Naive B cell (primary cell): ENCODE measurements at regions not wholly inside any gene's neighbourhood (a gene's known extent, or its start where the extent isn't known, plus 50 kb on each side); places are given as distances from the start of the nearest gene placed in this dataset.
"Not testable (repeated sequence)": the region's sequence is repeated elsewhere in the genome, so short reads cannot be mapped to it uniquely, and the experiment has no call there.

Source experiments
- ATAC-seq, 2 donors: fragments of 150-1000 bp; cut with Tn5 transposase; 2 replicates each; pipeline ENCODE4 v1.10.0; 2021; ENCODE audit warnings: low read depth in 2 of 2, mild to moderate bottlenecking in 2 of 2, moderate library complexity in 2 of 2
- DNase-seq: peaks from one replicate; pipeline ENCODE4 v3.0.0; 2022
- H3K27ac Mint-ChIP-seq, 6 donors: one replicate each; pipeline ENCODE4 v1.8.0; 2020 to 2022; ENCODE audit warnings: mild to moderate bottlenecking in 6 of 6, mixed read lengths in 6 of 6, moderate library complexity in 5 of 6, inconsistent platforms in 2 of 6
- H3K27me3 Mint-ChIP-seq, 3 donors: one replicate each; pipeline ENCODE4 v1.8.0; 2021 to 2022; ENCODE audit warnings: mixed read lengths in 3 of 3, mild to moderate bottlenecking in 1 of 3
- H3K36me3 Mint-ChIP-seq, 2 donors: one replicate each; pipeline ENCODE4 v1.8.0; 2020 to 2022; ENCODE audit warnings: mixed read lengths in 2 of 2, inconsistent platforms in 1 of 2, mild to moderate bottlenecking in 1 of 2
- H3K4me1 Mint-ChIP-seq, 3 donors: one replicate each; pipeline ENCODE4 v1.8.0; 2020 to 2022; ENCODE audit warnings: mixed read lengths in 3 of 3, inconsistent platforms in 1 of 3, mild to moderate bottlenecking in 1 of 3, moderate library complexity in 1 of 3
- H3K4me3 Mint-ChIP-seq, 8 donors: one replicate each; pipeline ENCODE4 v1.8.0; 2020 to 2022; ENCODE audit warnings: mild to moderate bottlenecking in 8 of 8, mixed read lengths in 8 of 8, moderate library complexity in 8 of 8, inconsistent platforms in 2 of 8
- H3K9me3 Mint-ChIP-seq, 7 donors: one replicate each; pipeline ENCODE4 v1.8.0; 2020 to 2022; ENCODE audit warnings: mixed read lengths in 7 of 7, mild to moderate bottlenecking in 5 of 7, inconsistent platforms in 2 of 7, moderate library complexity in 1 of 7

- Mint-ChIP-seq H3K4me3 (no peak overlapping the region), H3K27ac (no peak overlapping the region), H3K36me3 (no peaks in the 10 kb centered on the region), H3K4me1 (no peaks in the 10 kb centered on the region), H3K9me3 (peaks cover 0 to 19% (median 11%) of the 10 kb centered on the region in 7 donors), H3K27me3 (no peaks in the 10 kb centered on the region)
- DNase-seq = no peak
- ATAC-seq = no peak
These were observed 820.8 kb downstream of the MAT2B start for GRCh38 chr5:164326219-164326618.

GRCh38 chr5:164327166-164327565 is 821.7 kb downstream of the MAT2B start:
- not testable (repeated sequence) for H3K4me1 Mint-ChIP-seq, H3K4me3 Mint-ChIP-seq, H3K27me3 Mint-ChIP-seq, H3K36me3 Mint-ChIP-seq, H3K27ac Mint-ChIP-seq, ATAC-seq, DNase-seq
- peaks cover 0 to 19% (median 11%) of the 10 kb centered on the region in 7 donors for H3K9me3 Mint-ChIP-seq

- DNase-seq (no peak), ATAC-seq (no peak)
- Mint-ChIP-seq H3K4me1 (no peaks in the 10 kb centered on the region), H3K27me3 (peaks cover 0 to 4% (median 0%) of the 10 kb centered on the region in 3 donors), H3K36me3 (no peaks in the 10 kb centered on the region), H3K27ac (no peak overlapping the region), H3K4me3 (no peak overlapping the region), H3K9me3 (peaks cover 0 to 2% (median 0%) of the 10 kb centered on the region in 7 donors)
These were observed 827.2 kb downstream of the MAT2B start for GRCh38 chr5:164332349-164333196.

GRCh38 chr5:164335837-164336236 is 830.4 kb downstream of the MAT2B start:
- Mint-ChIP-seq H3K4me3 (no peak overlapping the region), H3K9me3 (peaks cover 0 to 1% (median 0%) of the 10 kb centered on the region in 7 donors)

GRCh38 chr5:164336276-164336675 is 830.9 kb downstream of the MAT2B start:
- no peaks in the 10 kb centered on the region for H3K36me3 Mint-ChIP-seq
- no peak for ATAC-seq
- H3K4me1 Mint-ChIP-seq = no peaks in the 10 kb centered on the region
- no peak overlapping the region for H3K27ac Mint-ChIP-seq
- DNase-seq = no peak
- peaks cover 0 to 4% (median 0%) of the 10 kb centered on the region in 3 donors for H3K27me3 Mint-ChIP-seq
- H3K9me3 Mint-ChIP-seq = peaks cover 0 to 1% (median 0%) of the 10 kb centered on the region in 7 donors
- no peak overlapping the region for H3K4me3 Mint-ChIP-seq

More at GRCh38 chr5:164335837-164336236, 830.4 kb downstream of the MAT2B start:
- Mint-ChIP-seq H3K27ac (no peak overlapping the region), H3K36me3 (no peaks in the 10 kb centered on the region), H3K27me3 (peaks cover 0 to 4% (median 0%) of the 10 kb centered on the region in 3 donors), H3K4me1 (no peaks in the 10 kb centered on the region)
- no peak for ATAC-seq
- no peak for DNase-seq

GRCh38 chr5:164336906-164337305 is 831.5 kb downstream of the MAT2B start:
- no peak overlapping the region for H3K27ac Mint-ChIP-seq
- H3K4me3 Mint-ChIP-seq = no peak overlapping the region
- DNase-seq (no peak), ATAC-seq (no peak)
- H3K4me1 Mint-ChIP-seq = no peaks in the 10 kb centered on the region
- peaks cover 0 to 4% (median 0%) of the 10 kb centered on the region in 3 donors for H3K27me3 Mint-ChIP-seq
- peaks cover 0 to 1% (median 0%) of the 10 kb centered on the region in 7 donors for H3K9me3 Mint-ChIP-seq
- H3K36me3 Mint-ChIP-seq = no peaks in the 10 kb centered on the region

GRCh38 chr5:164341056-164341619 is 835.7 kb downstream of the MAT2B start:
- no peak for DNase-seq
- Mint-ChIP-seq H3K27me3 (peaks cover 0 to 4% (median 0%) of the 10 kb centered on the region in 3 donors), H3K4me3 (no peak overlapping the region), H3K9me3 (peaks cover 0 to 1% (median 0%) of the 10 kb centered on the region in 7 donors), H3K4me1 (no peaks in the 10 kb centered on the region), H3K36me3 (no peaks in the 10 kb centered on the region), H3K27ac (peak overlapping the region in 1 of 6 donors; percentile 9)
- no peak for ATAC-seq

GRCh38 chr5:164345173-164345849 is 839.9 kb downstream of the MAT2B start:
- H3K9me3 Mint-ChIP-seq = peaks cover 0 to 1% (median 0%) of the 10 kb centered on the region in 7 donors
- DNase-seq (no peak), ATAC-seq (no peak)
- H3K27ac Mint-ChIP-seq = peak overlapping the region in 1 of 6 donors; percentile 50
- H3K4me3 Mint-ChIP-seq = no peak overlapping the region
- H3K4me1 Mint-ChIP-seq = peaks cover 0 to 5% (median 0%) of the 10 kb centered on the region in 3 donors
- H3K27me3 Mint-ChIP-seq = peaks cover 0 to 4% (median 0%) of the 10 kb centered on the region in 3 donors
- H3K36me3 Mint-ChIP-seq = no peaks in the 10 kb centered on the region

GRCh38 chr5:164345853-164346252 is 840.4 kb downstream of the MAT2B start:
- DNase-seq = no peak
- no peak for ATAC-seq
- no peak overlapping the region for H3K4me3 Mint-ChIP-seq
- H3K27ac Mint-ChIP-seq = no peak overlapping the region
- H3K36me3 Mint-ChIP-seq = no peaks in the 10 kb centered on the region
- H3K9me3 Mint-ChIP-seq = peaks cover 0 to 1% (median 0%) of the 10 kb centered on the region in 7 donors
- peaks cover 0 to 4% (median 0%) of the 10 kb centered on the region in 3 donors for H3K27me3 Mint-ChIP-seq
- peaks cover 0 to 5% (median 0%) of the 10 kb centered on the region in 3 donors for H3K4me1 Mint-ChIP-seq

GRCh38 chr5:164346785-164347630 is 841.6 kb downstream of the MAT2B start:
- H3K4me1 Mint-ChIP-seq = peaks cover 0 to 5% (median 0%) of the 10 kb centered on the region in 3 donors
- ATAC-seq (no peak), DNase-seq (no peak)
- H3K4me3 Mint-ChIP-seq = no peak overlapping the region
- H3K27ac Mint-ChIP-seq = peak overlapping the region in 1 of 6 donors; percentile 12
- peaks cover 0 to 4% (median 0%) of the 10 kb centered on the region in 3 donors for H3K27me3 Mint-ChIP-seq
- H3K36me3 Mint-ChIP-seq = no peaks in the 10 kb centered on the region
- H3K9me3 Mint-ChIP-seq = peaks cover 0 to 1% (median 0%) of the 10 kb centered on the region in 7 donors

- H3K4me3 Mint-ChIP-seq = no peak overlapping the region
- H3K4me1 Mint-ChIP-seq = peaks cover 0 to 5% (median 0%) of the 10 kb centered on the region in 3 donors
- ATAC-seq = no peak
These were observed 844.8 kb downstream of the MAT2B start for GRCh38 chr5:164350236-164350635.

GRCh38 chr5:164351245-164351834 is 845.9 kb downstream of the MAT2B start:
- Mint-ChIP-seq H3K4me1 (peaks cover 0 to 5% (median 0%) of the 10 kb centered on the region in 3 donors), H3K9me3 (peaks cover 0 to 1% (median 0%) of the 10 kb centered on the region in 7 donors), H3K4me3 (no peak overlapping the region), H3K27me3 (no peaks in the 10 kb centered on the region), H3K36me3 (no peaks in the 10 kb centered on the region), H3K27ac (no peak overlapping the region)
- ATAC-seq (no peak), DNase-seq (no peak)

More at GRCh38 chr5:164350236-164350635, 844.8 kb downstream of the MAT2B start:
- H3K36me3 Mint-ChIP-seq = no peaks in the 10 kb centered on the region
- no peak for DNase-seq
- H3K27me3 Mint-ChIP-seq = no peaks in the 10 kb centered on the region
- no peak overlapping the region for H3K27ac Mint-ChIP-seq
- H3K9me3 Mint-ChIP-seq = peaks cover 0 to 1% (median 0%) of the 10 kb centered on the region in 7 donors
